ENCODE measurements at regions not wholly inside any gene's neighbourhood (a gene's known extent, or its start where the extent isn't known, plus 50 kb on each side); places are given as distances from the start of the nearest gene placed in this dataset.

- H3K4me3 ChIP-seq (ENCODE audit: low read length), result no peak overlapping the region
- no peaks in the 10 kb centered on the region for H3F3A ChIP-seq (ENCODE audit: low read length, unreplicated experiment)
- no peak for TF ChIP-seq EZH2 (IDR thresholded peaks at IDR 0.05; ENCODE audit: low read length, unreplicated experiment)
- TF ChIP-seq EZH2phosphoT487 (IDR thresholded peaks at IDR 0.05; ENCODE audit: borderline replicate concordance, low read length), result no peak
- TF ChIP-seq CTCF (conservative IDR thresholded peaks at IDR 0.05; ENCODE audit: low read depth, low read length), result no peak
- H3K79me2 ChIP-seq (ENCODE audit: low read length), result no peaks in the 10 kb centered on the region
- ATAC-seq (peak; percentile 85), DNase-seq (peak; percentile 89)
- no peak overlapping the region for H2AFZ ChIP-seq (ENCODE audit: low read length)
- H4K20me1 ChIP-seq (ENCODE audit: low read length), result no peaks in the 10 kb centered on the region
- H3K4me1 ChIP-seq (ENCODE audit: insufficient read depth, low read length), result peaks cover 46% of the 10 kb centered on the region
- intact Hi-C loops (cut with micrococcal nuclease), result loop anchor here (1.0 to 2.0 kb wide), 3 partner anchors 17 to 332 kb away; no protein-coding TSS in a partner anchor
- H3K4me2 ChIP-seq (ENCODE audit: low read length), result peak overlapping the region; percentile 17
- H3K9ac ChIP-seq (ENCODE audit: low read length), result no peak overlapping the region
- no peaks in the 10 kb centered on the region for H3K36me3 ChIP-seq (ENCODE audit: low read depth, low read length)
- no TSS peak for BruUV-seq (replicated peaks)
- no peaks in the 10 kb centered on the region for H3K27me3 ChIP-seq (ENCODE audit: low read length)
- peak overlapping the region; percentile 27 for H3K27ac ChIP-seq (ENCODE audit: low read length)
- H3K9me3 ChIP-seq (ENCODE audit: low read length), result no peaks in the 10 kb centered on the region
- ChIA-PET CTCF (no interaction called here), POLR2A (ENCODE audit: unreplicated experiment) (interaction anchor here (0.5 to 0.7 kb wide), 4 partner anchors 34 to 443 kb away, joined by 3 to 4 read pairs (median 3); no protein-coding TSS in a partner anchor)
- no peaks in the 10 kb centered on the region for H3K9me2 ChIP-seq (replicated peaks; ENCODE audit: low read length)
These were observed 408.1 kb upstream of the ZNF385D start for GRCh38 chr3:22159004-22159695.

- H3K4me1 ChIP-seq (ENCODE audit: insufficient read depth, low read length), result peaks cover 46% of the 10 kb centered on the region
- POLR2A ChIA-PET (ENCODE audit: unreplicated experiment), result interaction anchor here (0.6 to 1.2 kb wide), 6 partner anchors 330 to 1841 kb away, joined by 3 to 7 read pairs (median 4); no protein-coding TSS in a partner anchor
- CTCF ChIA-PET, result interaction anchor here (0.8 kb wide), 1 partner anchor 15 kb away, joined by 5 read pairs; no protein-coding TSS in a partner anchor
These were observed 410.3 kb upstream of the ZNF385D start for GRCh38 chr3:22161315-22161714.

More at GRCh38 chr3:22161315-22161714, 410.3 kb upstream of the ZNF385D start:
- H4K20me1 ChIP-seq (ENCODE audit: low read length), result no peaks in the 10 kb centered on the region
- peak overlapping the region; percentile 54 for H3K4me2 ChIP-seq (ENCODE audit: low read length)
- no peaks in the 10 kb centered on the region for H3K36me3 ChIP-seq (ENCODE audit: low read depth, low read length)
- H3F3A ChIP-seq (ENCODE audit: low read length, unreplicated experiment), result no peaks in the 10 kb centered on the region
- H3K9me3 ChIP-seq (ENCODE audit: low read length), result no peaks in the 10 kb centered on the region
- H3K27ac ChIP-seq (ENCODE audit: low read length), result peak overlapping the region; percentile 33
- no peak for TF ChIP-seq CTCF (conservative IDR thresholded peaks at IDR 0.05; ENCODE audit: low read depth, low read length)
- no peak for TF ChIP-seq EZH2phosphoT487 (IDR thresholded peaks at IDR 0.05; ENCODE audit: borderline replicate concordance, low read length)
- TF ChIP-seq EZH2 (IDR thresholded peaks at IDR 0.05; ENCODE audit: low read length, unreplicated experiment), result no peak
- H3K9ac ChIP-seq (ENCODE audit: low read length), result no peak overlapping the region
- no peak overlapping the region for H3K4me3 ChIP-seq (ENCODE audit: low read length)
- DNase-seq (peak; percentile 79), ATAC-seq (peak; percentile 61)
- no TSS peak for BruUV-seq (replicated peaks)
- H3K79me2 ChIP-seq (ENCODE audit: low read length), result no peaks in the 10 kb centered on the region
- no peak overlapping the region for H2AFZ ChIP-seq (ENCODE audit: low read length)
- no peaks in the 10 kb centered on the region for H3K9me2 ChIP-seq (replicated peaks; ENCODE audit: low read length)
- intact Hi-C loops (cut with micrococcal nuclease), result loop anchor here (1.0 kb wide), 1 partner anchor 14 kb away; no protein-coding TSS in a partner anchor
- no peaks in the 10 kb centered on the region for H3K27me3 ChIP-seq (ENCODE audit: low read length)
